SK-N-SH (cell line): ENCODE measurements at regions not wholly inside any gene's neighbourhood (a gene's known extent, or its start where the extent isn't known, plus 50 kb on each side); places are given as distances from the start of the nearest gene placed in this dataset.

ENCODE experiments used
- CHD2 ChIP-seq: fragments of 150-350 bp; IDR thresholded peaks from 2 replicates; pipeline ENCODE4 v1.6.1; 2018; ENCODE audit warnings: low read length; ENCODE audit not compliant: partially characterized antibody
- EP300 ChIP-seq, 2 experiments: IDR thresholded peaks; 2 replicates each; pipeline versions ENCODE4 v1.4.0 to v1.6.1; 2012; ENCODE audit warnings: borderline replicate concordance in 1 of 2, low read depth in 1 of 2, low read length in 1 of 2
- FOXM1 ChIP-seq: IDR thresholded peaks from 2 replicates; pipeline ENCODE4 v1.4.0; 2012; ENCODE audit warnings: low read depth, mild to moderate bottlenecking
- JUND ChIP-seq: IDR thresholded peaks from 2 replicates; pipeline ENCODE4 v1.4.0; 2012
- NFIC ChIP-seq: IDR thresholded peaks from 2 replicates; pipeline ENCODE4 v1.4.0; 2012; ENCODE audit warnings: borderline replicate concordance
- NRF1 ChIP-seq: IDR thresholded peaks from 2 replicates; pipeline ENCODE4 v1.6.1; 2012; ENCODE audit warnings: low read depth, mild to moderate bottlenecking, low read length
- POLR2AphosphoS5 ChIP-seq: IDR thresholded peaks from 2 replicates; pipeline ENCODE4 v1.6.1; 2012; ENCODE audit warnings: low read depth, low read length
- RCOR1 ChIP-seq: fragments of 150-350 bp; IDR thresholded peaks from 2 replicates; pipeline ENCODE4 v1.6.1; 2017; ENCODE audit warnings: antibody characterized with exemption, low read length
- RFX5 ChIP-seq: IDR thresholded peaks from 2 replicates; pipeline ENCODE4 v1.6.1; 2012; ENCODE audit warnings: mild to moderate bottlenecking, improper control_type of control experiment, low read length
- TAF1 ChIP-seq: IDR thresholded peaks from 2 replicates; pipeline ENCODE4 v1.6.1; 2012; ENCODE audit warnings: low read depth, mild to moderate bottlenecking, low read length, moderate library complexity, borderline replicate concordance
- TF ChIP-seq, protein P1 (sequence below): IDR thresholded peaks from 2 replicates; pipeline ENCODE4 v1.6.1; 2012; ENCODE audit warnings: mild to moderate bottlenecking, low read depth, low read length, moderate library complexity
- TF ChIP-seq, protein P2 (sequence below): fragments of 200-600 bp; sonication (generic); IDR thresholded peaks from 2 replicates; pipeline ENCODE4 v1.6.1; 2017; ENCODE audit warnings: antibody characterized with exemption, mild to moderate bottlenecking, moderate library complexity
- TF ChIP-seq, protein P3 (sequence below): fragments of 150-350 bp; IDR thresholded peaks from 2 replicates; pipeline ENCODE4 v1.6.1; 2016; ENCODE audit warnings: mild to moderate bottlenecking, low read depth, low read length

DNA sequence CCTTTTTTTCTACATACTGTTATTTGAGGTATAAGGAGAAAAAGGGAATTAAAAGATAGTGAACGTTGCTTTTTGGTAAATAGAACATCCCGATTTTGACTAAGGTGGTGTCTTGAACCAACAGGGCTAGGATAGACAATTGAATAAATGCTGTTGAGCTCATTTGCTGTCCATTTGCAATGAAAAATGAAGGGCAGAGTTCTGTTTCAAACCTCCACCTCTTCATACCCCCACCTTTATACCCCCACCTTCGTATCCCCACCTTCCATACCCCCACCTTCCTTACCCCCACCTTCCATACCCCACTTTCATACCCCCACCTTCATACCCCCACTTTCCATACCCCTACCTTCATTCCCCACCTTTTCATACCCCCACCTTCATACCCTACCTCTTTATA is 93.4 kb upstream of the NAA20 start:
- TF ChIP-seq, protein P1, sequence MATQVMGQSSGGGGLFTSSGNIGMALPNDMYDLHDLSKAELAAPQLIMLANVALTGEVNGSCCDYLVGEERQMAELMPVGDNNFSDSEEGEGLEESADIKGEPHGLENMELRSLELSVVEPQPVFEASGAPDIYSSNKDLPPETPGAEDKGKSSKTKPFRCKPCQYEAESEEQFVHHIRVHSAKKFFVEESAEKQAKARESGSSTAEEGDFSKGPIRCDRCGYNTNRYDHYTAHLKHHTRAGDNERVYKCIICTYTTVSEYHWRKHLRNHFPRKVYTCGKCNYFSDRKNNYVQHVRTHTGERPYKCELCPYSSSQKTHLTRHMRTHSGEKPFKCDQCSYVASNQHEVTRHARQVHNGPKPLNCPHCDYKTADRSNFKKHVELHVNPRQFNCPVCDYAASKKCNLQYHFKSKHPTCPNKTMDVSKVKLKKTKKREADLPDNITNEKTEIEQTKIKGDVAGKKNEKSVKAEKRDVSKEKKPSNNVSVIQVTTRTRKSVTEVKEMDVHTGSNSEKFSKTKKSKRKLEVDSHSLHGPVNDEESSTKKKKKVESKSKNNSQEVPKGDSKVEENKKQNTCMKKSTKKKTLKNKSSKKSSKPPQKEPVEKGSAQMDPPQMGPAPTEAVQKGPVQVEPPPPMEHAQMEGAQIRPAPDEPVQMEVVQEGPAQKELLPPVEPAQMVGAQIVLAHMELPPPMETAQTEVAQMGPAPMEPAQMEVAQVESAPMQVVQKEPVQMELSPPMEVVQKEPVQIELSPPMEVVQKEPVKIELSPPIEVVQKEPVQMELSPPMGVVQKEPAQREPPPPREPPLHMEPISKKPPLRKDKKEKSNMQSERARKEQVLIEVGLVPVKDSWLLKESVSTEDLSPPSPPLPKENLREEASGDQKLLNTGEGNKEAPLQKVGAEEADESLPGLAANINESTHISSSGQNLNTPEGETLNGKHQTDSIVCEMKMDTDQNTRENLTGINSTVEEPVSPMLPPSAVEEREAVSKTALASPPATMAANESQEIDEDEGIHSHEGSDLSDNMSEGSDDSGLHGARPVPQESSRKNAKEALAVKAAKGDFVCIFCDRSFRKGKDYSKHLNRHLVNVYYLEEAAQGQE = no peak
- no peak for TF ChIP-seq EP300 (IDR thresholded peaks at IDR 0.05; ENCODE audit: borderline replicate concordance in 1 of 2, low read depth in 1 of 2, low read length in 1 of 2)
- TF ChIP-seq, protein P2, sequence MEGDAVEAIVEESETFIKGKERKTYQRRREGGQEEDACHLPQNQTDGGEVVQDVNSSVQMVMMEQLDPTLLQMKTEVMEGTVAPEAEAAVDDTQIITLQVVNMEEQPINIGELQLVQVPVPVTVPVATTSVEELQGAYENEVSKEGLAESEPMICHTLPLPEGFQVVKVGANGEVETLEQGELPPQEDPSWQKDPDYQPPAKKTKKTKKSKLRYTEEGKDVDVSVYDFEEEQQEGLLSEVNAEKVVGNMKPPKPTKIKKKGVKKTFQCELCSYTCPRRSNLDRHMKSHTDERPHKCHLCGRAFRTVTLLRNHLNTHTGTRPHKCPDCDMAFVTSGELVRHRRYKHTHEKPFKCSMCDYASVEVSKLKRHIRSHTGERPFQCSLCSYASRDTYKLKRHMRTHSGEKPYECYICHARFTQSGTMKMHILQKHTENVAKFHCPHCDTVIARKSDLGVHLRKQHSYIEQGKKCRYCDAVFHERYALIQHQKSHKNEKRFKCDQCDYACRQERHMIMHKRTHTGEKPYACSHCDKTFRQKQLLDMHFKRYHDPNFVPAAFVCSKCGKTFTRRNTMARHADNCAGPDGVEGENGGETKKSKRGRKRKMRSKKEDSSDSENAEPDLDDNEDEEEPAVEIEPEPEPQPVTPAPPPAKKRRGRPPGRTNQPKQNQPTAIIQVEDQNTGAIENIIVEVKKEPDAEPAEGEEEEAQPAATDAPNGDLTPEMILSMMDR = no peak
- no peak for TF ChIP-seq CHD2
- no peak for TF ChIP-seq JUND
- TF ChIP-seq NFIC = no peak
- no peak for TF ChIP-seq POLR2AphosphoS5
- no peak for TF ChIP-seq FOXM1
- TF ChIP-seq, protein P3, sequence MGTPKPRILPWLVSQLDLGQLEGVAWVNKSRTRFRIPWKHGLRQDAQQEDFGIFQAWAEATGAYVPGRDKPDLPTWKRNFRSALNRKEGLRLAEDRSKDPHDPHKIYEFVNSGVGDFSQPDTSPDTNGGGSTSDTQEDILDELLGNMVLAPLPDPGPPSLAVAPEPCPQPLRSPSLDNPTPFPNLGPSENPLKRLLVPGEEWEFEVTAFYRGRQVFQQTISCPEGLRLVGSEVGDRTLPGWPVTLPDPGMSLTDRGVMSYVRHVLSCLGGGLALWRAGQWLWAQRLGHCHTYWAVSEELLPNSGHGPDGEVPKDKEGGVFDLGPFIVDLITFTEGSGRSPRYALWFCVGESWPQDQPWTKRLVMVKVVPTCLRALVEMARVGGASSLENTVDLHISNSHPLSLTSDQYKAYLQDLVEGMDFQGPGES = no peak
- no peak for TF ChIP-seq TAF1
- TF ChIP-seq RFX5 = no peak
- TF ChIP-seq NRF1 = no peak
- no peak for TF ChIP-seq RCOR1
